SHP77 (cell line): ENCODE measurements at regions not wholly inside any gene's neighbourhood (a gene's known extent, or its start where the extent isn't known, plus 50 kb on each side); places are given as distances from the start of the nearest gene placed in this dataset.
"Not testable (repeated sequence)": the region's sequence is repeated elsewhere in the genome, so short reads cannot be mapped to it uniquely, and the experiment has no call there.

Source experiments
- DNase-seq, 2 experiments: peaks; one replicate each; lab custom pipeline; 2025; lab: John Stamatoyannopoulos, UW

DNA sequence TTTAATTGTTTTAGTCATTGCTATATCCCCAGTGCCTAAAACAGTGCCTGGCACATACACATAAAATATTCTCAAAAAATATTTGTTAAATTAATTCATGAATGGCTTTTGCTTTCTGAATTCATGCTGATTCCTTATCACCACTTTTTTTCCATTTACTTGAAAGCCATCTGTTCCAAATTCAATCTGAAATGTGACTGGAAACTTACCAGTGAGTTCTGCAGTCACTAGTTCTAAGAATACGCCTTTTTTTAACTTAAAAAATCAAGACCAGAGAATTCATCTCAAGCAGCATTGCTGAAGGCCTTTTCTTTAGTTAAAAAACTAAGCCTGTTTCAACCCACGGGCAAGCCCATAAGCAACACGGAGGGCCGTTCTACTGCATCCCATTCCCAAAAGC lies 114.0 kb upstream of the ERCC4 start:
- no peak for DNase-seq

DNA sequence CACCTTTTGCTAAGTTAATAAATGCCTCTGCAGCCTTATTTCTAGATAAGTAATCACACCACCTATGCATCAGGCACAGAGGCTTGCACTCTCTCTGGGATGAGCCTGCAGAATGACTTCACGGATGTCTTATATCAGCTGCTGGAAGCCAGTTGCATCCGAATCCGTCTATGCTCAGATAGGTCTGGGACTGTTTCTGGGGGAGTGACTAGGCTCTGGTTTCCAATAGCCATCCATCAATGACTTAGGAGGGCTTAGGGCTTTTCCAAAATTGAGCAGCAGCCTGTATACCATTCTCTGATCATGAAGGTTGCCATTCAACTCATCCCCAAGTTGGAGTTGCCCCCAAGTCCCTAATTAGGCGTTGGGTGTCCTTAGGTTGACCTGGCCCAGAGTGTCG lies 113.3 kb upstream of the ERCC4 start:
- DNase-seq = no peak

DNA sequence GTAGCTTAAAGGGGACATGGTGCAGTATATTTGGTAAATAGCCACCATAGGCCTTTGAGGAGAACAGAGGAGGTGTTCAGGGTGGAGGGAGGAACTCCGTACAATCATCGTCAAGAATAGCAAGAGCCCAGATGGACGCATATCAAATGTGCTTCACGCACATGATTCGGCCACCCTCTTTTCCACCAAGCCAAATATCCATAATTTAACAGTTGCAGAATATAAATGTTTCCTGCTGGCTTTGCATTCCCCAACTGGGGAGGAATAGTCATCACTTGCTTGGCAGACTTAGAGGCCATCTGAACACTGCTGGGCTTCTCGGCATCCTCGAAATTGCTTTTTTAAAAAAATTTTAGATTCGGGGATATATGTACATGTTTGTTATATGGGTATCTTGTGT lies 111.9 kb upstream of the ERCC4 start:
- no peak for DNase-seq

DNA sequence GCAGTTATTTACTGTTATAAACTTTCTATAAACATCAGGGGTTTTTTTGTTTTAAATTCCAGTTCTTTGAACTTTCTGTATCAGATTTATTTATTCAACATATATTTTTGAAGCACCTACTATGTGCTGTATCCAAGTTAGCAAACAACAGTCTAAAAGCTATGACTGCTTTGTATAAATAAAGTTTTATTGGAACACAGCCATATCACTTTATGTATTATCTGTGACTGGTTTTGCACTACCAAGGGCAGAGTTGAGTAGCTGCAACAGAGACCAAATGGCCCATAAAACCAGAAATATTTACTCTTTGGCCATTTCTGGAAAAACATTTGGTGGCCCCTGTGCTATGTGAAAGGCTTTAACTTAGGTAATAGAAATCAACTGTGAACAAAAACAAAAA lies 110.2 kb upstream of the ERCC4 start:
- no peak for DNase-seq

DNA sequence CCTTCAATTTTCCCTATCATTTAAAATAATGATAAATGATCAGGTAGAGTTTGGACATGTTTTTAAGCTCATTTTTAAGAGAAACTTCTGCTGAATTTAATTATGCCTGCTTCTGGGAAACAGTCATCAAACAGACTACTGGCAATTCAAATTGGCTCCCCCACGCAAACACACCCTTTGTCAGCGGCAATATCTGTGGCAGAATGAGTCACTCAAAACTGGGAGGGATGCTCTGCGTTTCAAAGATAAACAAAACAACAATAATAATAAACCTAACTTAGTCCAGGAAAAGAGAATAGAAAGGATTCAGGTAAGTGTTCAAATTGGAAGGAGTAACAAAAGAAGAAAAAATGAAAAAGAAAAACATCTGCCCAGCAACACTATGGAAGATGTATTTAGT lies 108.1 kb upstream of the ERCC4 start:
- DNase-seq = no peak

DNA sequence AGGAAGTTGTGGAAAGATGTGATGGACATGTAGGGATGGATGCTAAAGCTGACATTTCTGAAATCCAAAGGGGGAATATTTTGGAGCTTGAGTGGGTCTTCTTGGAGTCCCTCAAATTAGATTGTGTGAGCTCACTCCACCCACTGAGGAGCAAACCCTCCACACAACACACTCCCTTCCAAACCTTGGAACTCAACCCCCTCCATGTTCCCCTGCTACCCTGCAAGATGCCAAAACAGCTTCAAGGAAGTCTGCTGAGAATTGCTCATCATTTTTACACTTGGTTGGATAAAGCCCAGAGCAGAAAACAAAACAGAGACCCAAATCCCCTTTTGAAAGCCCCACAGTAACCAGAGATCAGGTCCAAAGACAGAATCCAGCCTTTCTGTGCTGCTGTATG lies 103.3 kb upstream of the ERCC4 start:
- DNase-seq = no peak

DNA sequence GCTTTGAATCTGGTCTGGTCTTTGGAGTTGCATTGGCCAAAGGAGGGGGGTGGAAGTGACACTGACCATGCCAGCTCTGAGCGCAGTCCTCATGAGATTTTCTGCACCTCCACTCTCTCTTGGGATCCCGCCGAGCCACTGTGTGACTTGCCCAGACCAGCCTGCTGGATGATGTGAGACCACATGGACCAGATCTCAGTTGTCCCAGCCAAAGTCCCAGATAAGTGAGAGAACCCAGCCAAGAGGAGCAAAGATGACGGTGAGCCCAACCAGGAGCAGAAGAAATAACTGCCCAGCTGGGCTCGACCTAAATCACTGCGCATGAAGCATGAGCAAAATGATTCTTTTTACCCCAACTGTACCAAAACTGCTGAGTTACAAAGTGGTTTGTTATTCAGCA lies 96.5 kb upstream of the ERCC4 start:
- DNase-seq = no peak

DNA sequence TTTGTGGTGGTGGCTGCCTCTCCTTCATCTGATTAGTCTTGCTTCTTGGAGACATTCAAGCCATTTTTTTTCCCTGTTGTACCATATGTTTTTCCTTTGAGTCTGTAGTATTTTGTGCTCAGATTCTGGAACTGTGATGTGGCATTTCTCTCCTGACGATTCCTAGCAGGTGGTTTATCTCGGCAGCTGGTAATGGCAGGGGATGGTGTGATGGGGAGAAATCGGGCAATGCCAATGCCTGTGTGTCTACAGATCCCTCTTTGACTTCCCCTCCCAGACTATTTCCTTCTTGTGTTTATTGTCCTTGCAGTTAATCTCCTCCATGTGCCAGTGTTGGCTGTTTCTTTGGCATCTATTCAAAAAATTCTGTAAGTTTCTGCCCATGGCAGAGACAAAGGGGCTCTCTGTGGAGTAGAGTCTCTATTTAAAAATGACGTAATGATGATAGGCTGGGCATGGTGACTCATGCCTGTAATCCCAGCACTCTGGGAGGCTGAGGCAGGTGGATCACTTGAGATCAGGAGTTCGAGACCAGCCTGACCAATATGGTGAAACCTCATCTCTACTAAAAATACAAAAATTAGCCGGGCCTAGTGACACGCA lies 90.2 kb upstream of the ERCC4 start:
- DNase-seq = peak in 1 of 2 experiments; percentile 0

DNA sequence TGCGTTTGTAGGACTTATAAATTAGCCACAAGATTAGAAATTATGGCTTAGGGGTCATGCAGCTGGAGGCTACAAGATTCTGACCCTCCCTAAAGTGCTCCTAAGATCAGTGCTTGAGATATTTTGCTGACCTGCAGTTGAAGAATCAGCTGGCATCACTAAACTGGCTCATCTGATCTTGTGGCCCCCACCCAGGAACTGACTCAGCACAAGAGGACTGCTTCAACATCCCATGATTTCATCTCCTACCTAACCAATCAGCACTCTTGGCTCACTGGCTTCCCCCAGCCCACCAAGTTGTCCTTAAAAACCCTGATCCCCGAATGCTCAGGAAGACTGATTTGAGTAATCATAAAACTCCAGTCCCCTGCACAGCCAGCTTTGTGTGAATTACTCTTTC lies 86.4 kb upstream of the ERCC4 start:
- no peak for DNase-seq

DNA sequence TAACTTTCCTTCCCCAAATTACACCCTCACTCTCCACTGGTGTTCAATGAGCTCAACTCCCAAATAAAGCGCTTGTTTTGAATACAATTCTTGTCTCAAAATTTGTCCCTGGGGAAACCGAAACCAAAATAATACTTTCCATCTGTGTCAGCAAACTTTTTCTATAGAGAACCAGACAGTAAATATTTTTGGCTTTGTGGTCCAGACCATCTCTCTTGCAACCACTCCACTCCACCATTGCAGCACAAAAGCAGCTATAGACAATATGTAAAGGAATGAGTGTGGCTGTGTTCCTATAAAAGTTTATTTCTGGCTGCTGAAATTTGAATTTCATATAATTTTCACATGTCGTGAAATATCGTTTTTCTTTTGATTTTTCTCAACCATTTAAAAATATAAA lies 84.6 kb upstream of the ERCC4 start:
- DNase-seq = no peak

DNA sequence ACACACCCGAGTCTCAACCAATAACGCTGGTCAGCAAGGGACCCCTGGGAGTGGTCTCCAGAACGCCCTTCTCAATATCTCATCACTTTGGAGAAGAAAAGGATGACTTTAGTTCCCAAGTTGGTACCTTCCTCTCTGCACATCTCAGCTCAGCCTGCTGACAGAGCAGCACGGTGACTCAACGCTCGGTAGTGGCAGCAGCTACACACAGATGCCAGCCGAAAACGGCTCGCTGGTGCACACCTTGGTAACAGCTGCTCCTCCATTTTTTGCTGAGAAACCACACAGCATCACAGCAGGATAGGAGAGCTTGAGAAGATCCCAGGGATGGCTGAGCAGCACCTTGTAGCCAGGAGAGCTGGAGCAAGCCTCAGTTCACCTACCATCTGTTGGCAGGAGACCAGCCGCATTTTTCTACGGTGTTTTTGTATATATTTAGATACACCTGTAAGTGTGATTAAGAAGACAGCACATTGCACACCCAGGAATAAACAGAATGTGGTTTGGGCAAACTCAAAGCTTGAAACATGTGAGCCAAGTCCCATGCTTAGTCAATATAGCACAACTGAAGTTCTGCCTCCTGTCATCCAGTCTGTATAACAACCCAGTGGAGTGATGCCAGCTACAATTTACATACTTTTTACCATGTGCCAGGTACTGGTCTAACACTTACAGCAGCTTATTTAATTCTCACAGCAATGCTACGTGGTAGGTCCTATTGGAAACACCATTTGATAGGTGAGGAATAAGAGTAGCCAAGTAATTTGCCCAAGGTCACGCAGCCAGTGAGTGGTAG lies 83.8 kb upstream of the ERCC4 start:
- no peak for DNase-seq

DNA sequence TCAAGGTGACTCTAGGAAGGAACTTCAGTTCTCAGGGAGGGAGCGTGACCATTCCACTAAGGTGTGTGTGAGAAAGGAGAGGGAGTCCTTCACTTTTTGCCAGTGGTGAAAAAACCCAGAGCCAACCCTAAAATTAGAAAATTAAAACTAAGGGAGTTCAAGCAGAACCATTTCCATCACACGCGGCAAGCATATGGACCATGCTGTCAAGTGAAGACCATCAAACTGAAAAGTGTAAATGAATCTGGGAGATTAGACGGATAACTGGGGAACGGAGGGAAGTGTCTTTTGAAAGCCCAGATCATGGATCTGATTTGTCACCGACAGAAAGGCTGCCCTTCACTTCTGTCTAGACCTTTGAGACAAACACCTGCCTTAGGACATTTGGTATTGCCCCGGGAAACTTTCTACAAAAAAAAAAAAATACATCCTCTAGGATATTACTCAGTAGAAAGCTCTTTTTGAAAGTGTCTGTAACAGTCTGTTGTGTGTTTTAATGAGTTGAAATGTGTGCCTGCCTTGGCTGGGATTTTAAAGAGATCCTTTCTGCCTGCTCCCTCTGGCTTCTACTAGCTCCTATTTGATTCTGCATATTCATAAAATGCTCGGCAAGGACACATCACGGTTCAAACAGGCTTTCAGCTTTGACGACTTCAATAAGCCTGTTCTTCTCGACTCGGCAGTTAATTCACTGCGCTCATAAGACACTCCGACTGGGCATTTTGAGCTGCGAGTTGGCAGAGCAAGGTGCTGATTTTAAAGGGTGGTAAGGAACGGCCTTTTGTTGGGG lies 81.4 kb upstream of the ERCC4 start:
- DNase-seq = no peak

DNA sequence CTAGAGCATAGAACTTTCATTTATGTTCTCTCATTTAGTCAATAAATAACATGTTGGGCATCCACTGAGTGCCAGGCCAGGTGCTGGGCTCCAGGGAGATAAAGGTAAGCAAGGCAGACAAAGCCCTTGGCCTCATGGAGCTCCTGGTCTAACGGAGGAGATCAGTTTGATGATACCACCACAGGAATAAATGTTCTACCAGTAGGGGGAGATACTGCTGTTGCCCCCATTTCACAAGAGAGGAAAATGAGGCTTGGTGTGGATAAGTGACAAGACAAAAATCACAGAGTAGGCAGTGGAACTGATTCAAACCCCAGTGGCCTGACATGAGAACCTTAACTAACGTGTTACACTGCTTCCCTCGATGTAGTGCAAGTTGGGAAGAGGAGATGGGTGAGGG lies 80.4 kb upstream of the ERCC4 start:
- DNase-seq = no peak

DNA sequence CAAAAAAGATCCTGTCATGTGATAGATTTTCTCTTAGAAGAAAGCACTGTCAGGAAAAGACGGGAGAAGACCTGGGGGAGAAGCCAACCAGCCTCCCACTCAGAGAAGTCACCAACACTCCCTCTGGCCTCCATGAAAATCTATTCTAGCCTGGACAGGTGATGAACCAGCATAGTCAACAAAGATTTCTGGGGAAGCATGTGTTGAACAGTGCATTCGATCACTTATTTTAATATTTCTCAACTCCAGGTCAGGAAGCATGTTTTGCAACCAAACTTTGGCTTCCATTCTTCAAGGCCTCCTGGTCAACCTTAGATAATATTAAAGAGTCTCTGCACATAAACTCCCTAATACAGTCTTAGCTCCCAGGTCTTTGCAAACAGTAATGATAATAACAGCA lies 74.7 kb upstream of the ERCC4 start:
- DNase-seq = no peak

DNA sequence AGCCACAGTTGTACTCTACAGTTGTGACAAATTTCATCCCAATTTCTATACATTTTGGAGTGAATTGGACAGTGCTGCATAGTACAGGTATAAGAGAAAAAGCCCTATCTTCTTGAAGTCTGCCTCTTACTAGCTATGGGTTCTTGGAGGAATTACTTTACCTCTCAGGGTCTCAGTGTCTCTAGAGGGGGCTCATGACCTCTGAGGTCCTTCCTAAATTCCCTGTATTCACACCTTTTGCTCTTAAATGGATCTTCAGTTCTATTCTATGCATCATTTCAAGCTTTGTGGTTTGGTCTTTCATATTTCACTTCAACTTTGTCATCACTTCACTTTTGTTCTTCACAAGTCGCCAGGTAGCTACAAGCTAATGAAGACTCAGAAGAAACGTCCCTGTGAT lies 71.2 kb upstream of the ERCC4 start:
- no peak for DNase-seq

DNA sequence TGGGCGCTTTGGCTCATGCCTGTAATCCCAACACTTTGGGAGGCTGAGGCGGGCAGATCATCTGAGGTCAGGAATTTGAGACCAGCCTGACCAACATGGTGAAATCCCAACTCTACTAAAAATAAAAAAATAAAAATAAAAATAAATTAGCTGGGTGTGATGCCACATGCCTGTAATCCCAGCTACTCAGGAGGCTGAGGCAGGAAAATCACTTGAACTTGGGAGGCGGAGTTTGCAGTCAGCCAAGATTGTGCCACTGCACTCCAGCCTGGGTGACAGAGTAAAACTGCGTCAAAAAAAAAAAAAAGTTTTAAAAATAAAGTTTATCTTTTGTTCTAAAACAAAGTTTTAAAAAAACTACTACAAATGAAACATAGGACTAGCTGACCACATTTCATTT lies 69.8 kb upstream of the ERCC4 start:
- not testable (repeated sequence) for DNase-seq

DNA sequence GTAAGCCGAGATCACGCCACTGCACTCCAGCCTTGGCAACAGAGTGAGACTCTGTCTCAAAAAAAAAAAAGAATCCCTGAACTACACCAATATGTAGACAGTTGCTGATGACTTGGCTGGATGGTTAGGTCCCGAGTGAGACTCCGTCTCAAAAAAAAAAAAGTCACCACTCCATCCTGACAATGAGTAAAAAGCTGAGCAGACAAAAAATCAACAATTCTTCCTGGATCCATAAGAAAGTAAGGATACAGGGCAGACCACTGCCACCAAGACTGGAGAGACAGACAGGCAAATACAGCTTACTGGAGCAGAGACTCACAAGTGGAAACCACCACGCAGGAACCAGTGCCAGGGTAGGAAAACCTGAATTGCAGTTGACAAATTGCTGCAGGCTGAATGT lies 67.1 kb upstream of the ERCC4 start:
- DNase-seq = no peak

DNA sequence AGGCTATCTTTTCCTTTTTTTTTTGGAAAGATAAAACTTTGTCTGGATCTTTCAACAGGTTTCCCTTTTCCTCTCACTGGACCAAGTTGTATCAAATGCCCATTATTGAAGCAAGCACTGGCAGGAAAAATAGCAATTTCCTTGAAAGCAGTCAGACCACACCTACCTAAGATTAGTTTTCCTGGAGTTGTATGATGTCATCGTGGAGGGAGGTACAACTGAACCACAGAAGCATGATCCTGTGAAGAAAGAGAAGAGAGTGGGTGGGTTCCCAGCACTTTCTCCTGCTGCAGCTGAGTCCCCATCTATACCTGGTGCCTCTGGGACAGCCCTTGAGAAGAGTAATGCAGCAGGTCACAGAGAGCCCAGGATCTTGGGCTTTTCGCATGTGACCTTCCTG lies 63.6 kb upstream of the ERCC4 start:
- DNase-seq = no peak

DNA sequence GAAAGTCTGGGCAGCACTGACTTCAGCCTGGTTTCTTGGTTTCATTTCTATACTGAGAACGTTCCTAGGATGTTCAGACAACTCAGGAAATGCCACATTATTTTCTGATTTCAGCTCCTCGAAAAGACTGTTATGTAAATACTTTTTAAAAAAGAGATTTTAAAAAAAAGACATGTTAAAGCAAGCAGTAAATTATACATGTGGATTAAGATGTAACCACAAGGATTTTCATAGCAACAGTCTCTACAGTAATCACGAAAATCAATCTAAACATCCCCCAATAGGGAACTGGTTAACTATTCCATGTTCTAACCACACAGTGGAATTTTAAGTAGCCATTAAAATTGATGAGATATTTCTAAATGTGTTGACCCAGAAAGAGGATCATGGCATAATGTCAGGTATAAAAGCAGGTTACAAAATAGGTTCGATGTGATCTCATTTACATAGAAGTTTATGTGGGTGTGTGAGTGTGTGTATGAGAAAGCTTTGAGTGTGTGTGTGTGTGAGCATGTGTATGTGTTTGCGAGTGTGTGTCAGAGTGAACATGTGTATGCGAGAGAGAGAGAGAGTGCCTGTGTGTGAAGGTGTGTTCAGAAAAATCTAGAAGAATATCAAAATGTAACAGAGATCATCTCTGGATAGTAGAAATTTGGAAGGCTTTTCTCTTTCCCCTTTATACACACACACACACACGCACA lies 63.0 kb upstream of the ERCC4 start:
- DNase-seq = no peak

DNA sequence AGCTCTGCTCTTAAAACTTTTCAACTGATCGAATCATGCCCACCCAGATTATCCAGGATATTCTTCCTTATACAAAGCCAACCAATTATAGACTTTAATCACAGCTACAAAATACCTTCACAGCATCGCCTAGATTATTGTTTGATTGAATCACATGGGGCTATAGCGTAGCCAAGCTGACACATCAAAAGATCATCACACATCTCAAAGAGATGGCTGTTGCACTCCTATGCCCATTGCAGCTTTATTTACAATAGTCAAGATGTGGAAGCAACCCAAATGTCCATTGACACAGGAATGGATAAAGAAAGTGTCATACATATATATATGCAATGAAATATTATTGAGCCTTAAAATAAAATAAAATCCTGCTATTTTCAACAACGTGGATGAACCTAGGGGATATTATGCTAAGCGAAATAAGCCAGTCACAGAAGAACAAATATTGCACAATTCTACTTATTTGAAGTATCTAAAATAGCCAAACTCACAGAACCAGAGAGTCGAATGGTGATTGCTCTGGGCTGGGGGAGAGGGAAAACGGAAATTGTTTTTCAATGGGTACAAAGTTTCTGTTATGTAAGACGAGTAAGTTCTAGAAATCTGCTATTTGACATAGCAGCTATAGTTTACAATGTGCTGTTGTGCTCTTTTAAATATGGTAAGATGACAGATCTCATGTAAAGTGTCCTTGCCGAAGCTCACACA lies 60.9 kb upstream of the ERCC4 start:
- no peak for DNase-seq

DNA sequence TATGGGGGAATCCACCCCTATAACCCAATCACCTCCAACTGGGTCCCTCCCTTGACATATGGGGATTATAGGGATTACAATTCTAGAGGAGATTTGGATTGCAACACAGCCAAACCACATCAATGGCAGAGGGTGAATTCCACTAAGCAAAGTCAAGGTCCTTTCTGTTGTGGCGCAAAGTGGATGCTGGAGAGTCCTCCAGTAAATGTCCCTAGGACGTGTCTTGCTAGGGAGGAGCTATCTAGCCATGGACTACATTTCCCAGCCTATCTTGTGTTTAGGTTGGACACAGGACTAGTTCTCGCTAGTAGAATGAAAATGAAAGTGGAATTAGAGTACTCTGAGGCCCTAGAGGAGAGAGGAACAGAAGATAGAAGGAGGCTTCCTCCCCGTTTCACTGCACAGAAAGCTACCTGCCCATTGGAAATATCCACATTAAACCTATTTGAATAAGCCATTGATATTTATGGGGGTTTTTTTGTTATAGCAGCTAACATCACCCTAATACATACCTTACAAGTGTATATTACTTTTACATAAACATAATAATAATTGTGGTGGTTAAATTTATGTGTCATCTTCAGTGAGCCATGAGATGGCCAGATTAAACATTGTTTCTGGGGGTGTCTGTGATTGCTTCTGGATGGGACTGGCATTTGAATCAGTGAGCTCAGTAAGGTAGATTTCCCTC lies 56.7 kb upstream of the ERCC4 start:
- no peak for DNase-seq
